ENCODE measurements at regions not wholly inside any gene's neighbourhood (a gene's known extent, or its start where the extent isn't known, plus 50 kb on each side); places are given as distances from the start of the nearest gene placed in this dataset.
A peak's percentile ranks its signal among the peaks of the same experiment; 100 is the strongest.

DNA sequence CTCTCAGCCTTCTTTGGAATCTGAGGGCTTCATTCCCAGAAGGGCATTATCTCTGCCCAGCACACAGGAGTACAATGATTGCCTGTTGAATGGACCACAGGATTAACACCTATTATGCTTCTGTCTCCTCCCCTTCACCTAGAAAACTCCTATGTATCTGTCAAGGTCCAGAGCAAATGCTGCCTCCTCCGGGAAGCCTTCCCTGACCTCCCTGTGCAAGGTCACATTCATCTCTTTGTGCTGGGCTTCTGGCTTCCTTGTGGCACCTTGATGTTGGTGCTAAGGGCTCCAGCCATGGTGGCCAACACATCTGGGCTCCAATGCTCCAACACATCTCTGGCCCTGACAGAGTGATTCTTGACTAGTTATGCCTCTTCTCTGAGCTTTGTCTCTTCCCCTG lies 49.9 kb upstream of the ATP2B2 start:
- peak; percentile 30 for DNase-seq (ENCODE audit: low spot score)

DNA sequence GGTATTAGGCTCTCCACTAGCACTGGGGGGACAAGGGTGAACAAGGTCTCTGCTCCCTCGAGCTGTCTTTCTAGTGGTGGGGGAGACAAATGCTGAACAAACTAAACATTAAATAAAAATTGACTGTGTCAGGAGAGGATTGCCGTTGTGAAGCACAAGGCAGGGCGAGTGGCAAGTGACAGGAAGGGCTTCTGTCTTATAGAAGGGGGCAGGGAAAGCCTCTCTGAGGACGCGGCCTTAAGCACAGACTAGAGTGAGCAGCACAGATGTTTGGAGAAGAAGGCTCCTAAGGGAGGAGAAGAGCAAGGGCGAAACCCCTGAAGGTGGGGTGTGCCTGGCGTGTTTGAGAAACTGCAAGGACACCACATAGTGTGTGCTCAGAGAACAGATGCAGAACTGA lies 50.9 kb upstream of the ATP2B2 start:
- peak; percentile 39 for DNase-seq (ENCODE audit: low spot score)

DNA sequence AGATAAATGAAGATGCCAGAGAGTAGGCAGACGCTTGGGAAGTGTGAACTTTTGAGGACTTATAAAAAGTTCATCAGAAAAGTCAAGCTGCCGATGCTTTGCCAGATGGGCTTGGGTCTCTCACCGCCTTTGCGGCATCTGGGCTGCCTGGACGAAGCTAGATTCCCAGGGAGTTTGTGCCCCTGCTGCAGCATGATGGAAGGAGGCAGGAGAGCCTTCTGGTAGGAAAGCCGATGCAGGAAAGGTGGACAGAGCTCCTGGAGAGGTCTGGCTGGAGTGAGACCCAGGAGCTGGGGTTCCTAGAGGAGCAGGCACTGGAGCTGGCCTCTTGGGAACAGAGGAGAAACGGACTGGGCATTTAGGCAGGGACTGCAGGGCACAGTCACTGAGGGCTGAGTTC lies 51.9 kb upstream of the ATP2B2 start:
- DNase-seq (ENCODE audit: low spot score) = peak; percentile 57

DNA sequence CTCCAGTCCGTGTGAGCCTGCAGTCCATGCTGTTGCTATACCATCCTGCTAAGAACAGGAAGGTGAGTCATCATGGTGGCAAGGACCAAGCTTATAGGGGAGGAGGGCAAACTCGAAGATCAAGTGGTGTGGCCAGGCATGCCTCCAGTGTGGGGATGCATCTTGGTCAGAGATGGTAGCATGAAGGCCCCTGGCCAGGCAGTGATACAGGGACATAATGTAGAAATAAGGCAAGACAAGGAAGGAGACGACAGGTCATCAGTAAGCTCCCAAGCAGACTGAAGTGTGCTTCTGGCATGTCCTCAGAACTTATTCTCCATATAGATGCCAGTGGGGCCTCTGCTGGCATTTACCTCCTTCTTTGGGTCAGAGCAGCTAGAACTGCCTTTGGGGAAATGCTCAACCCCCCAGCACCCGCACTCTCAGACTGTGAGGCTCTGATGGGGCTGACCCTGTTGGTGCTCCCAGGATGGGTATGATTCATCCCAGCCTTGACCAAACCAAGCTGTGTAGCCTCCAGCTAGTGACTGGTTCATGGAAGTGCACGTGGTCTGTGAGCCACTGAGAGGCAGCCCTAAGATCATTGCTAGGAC lies 52.5 kb upstream of the ATP2B2 start:
- DNase-seq (ENCODE audit: low spot score) = peak; percentile 80

DNA sequence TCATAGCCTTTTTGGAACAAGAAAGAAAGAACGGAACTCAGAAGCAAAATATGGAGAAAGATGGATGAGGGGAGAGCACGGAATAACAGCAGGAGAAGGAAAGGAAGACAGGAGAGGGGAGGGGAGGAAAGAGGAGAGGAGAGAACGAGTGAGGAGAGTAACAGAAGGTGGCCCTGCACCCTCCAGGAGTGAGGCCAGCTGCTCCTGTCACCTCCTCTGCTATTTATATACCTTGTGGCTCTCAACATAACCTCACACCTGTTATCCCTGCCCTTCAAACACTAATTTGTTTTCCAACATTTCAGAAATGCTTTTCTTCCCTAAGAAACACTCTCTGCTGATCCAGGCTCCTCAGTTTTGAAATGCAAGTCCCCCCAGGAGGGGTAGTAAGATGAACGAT lies 53.4 kb upstream of the ATP2B2 start:
- no peak for DNase-seq (ENCODE audit: low spot score)

DNA sequence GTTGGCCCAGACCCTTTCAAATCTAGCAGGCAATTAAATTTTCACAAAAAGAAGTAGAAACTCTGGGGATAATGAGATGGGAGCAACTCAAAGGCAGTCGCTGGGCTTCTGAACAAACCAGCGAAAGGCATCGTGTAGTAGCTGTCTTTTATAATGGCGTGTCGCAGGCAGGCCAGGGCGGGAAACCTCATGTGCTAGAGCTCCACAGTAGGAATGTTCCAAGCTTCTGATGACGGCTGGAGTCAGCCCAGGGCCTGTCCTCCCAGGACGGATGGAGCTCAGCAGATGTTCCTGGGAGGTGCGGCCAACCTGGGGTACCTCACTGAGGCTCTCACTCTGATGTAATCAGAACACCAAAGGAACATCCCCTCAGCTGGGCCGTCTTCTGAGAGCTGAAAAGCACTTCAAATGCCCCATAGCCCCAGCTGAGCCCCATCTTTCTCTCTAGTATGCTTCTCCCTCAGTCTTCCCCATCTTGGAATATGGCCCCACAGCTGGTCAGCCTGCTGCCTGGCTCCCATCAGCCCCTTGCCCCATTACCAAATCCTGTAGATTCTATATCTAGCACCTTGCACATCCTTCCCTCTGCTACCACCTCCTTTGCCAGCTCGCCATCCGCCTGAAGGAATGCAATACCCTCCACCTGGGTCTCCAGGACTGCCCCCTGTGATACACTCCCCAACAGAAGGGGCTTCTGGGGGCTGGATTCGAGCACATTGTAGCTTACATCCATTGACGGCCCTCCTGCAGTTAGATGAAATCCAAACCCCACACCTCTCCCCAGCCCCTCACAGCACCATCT lies 54.9 kb upstream of the ATP2B2 start:
- DNase-seq (ENCODE audit: low spot score) = peak; percentile 72

DNA sequence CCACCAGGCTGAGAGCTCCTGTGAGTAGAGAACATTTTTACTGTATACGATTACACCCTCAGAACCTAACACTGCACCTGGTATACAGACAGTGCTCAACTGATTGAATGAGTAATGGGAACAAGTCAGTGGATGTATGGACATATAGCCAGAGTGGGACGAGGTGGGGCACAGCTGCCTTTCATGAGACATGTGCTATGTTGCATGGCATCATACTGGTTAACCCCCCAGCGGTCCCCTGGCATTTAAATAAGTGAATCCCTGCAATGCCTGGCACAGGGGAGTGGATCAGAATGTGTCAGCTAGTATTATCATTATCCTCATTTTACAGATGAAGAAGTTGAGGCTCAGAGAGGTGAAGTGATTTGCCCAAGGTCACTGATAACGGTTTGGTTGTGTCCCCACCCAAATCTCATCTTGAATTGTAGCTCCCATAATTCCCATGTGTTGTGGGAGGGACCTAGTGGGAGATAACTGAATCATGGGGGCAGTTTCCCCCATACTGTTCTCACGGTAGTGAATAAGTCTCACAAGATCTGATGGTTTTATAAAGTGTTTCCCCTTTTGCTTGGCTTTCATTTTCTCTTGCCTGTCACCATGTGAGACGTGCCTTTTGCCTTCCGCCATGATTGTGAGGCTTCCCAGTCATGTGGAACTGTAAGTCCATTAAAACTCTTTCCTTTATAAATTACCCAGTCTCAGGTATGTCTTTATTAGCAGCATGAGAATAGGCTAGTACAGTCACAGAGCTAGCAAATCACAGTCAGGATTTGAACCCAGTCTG lies 56.0 kb upstream of the ATP2B2 start:
- DNase-seq (ENCODE audit: low spot score) = peak; percentile 53

DNA sequence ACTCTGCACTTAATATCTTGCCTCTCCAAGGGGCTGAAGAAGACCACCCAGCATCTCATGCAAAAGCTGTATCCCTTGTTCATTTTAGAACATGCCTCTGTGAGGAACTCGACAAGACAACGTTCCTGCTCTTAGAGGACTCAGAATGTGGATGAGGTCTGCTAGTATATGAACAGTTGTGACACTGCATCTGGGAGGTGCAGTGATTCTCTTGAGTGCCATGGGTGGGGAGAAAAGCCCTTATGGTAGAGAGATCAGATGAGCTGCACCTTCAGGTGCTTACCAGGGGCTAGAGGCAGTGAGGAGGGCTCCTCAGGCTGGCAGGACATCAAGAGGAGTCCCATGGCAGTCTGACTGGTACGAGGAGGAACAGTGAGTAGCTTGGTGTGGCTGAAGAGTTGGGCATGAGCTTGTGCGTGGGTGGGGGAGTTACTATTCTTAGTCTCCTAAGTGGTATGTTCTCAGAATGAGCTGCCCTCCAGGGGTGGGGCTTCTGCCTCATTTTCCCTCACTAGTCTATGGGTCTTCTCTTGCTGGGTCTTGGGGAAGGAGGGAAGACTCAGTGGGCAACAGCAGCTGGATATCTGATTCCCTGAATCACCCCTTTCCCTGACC lies 56.7 kb upstream of the ATP2B2 start:
- DNase-seq (ENCODE audit: low spot score) = peak; percentile 77

DNA sequence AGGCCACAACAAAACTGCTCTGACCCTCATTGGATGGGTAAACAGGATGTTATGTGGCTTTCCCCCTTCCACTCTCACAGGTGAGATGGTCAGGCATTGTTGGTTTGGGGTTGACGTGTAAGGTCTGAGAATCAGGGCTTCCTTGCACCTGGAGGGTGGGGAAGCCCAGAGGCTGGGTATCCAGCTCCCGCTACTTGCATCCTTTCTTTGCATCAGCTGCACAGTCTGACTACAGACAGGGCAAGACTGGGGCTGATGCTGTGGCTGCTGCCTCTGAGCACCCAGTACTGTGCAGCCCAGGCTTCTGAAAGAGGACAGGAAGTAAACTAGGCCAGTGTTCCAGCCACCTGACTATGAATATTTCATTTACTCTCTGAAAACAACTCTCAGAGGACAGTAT lies 58.0 kb upstream of the ATP2B2 start:
- DNase-seq (ENCODE audit: low spot score) = peak; percentile 39

DNA sequence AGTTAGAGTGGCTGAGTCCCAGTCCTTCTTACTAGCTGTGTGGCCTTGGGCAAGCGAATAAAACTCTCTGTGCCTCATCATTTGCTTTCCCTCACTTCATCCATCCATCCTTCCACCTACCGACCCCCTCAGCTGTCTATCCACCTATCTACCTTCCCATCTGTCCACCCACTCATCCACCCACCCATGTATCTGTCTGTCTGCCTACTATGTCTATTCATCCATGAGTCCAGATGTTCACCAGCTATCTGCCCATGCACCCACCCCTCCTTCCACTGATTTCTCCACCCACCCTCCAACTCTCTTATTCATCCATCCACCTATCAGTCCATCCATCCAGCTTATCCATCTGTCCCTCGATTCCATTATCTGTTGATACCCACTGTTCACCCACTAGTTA lies 60.4 kb upstream of the ATP2B2 start:
- no peak for DNase-seq (ENCODE audit: low spot score)

DNA sequence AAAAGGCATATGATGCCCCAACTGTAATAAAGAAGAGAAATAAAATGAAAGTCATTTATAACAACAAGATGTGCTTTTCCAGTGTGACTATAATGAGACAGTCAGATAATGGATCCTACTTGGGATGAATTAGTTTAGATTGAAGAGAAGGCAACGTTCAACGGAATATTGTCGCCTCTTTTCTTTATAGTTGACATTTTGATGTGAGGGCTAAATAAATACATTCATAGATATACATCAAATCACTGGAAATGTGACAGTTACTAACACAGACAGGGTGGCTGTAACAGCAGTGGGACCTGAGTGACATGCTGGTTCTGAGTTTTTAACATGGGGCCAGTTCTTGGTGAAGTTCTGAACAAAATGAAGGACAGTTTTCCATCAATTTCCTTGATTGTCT lies 61.1 kb upstream of the ATP2B2 start:
- no peak for DNase-seq (ENCODE audit: low spot score)

DNA sequence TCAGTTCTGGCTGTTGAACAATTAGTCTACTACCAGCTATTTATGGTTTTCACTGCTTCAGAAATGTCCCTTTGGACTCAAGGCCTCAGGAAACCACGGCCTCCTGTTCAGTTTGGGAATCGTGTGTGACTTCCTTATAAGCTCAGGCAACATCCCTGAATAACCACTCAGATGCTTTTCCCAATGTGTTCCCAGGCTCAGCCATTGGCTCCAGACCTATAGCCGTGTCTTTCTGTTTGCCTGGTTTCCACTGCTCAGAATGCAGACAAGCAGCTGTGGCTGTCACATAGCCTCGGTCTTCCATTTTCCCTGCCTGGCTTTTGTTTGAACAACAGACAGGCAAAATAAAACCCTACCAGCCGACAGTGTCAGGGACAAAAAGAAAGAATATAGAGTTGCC lies 63.2 kb upstream of the ATP2B2 start:
- no peak for DNase-seq (ENCODE audit: low spot score)

DNA sequence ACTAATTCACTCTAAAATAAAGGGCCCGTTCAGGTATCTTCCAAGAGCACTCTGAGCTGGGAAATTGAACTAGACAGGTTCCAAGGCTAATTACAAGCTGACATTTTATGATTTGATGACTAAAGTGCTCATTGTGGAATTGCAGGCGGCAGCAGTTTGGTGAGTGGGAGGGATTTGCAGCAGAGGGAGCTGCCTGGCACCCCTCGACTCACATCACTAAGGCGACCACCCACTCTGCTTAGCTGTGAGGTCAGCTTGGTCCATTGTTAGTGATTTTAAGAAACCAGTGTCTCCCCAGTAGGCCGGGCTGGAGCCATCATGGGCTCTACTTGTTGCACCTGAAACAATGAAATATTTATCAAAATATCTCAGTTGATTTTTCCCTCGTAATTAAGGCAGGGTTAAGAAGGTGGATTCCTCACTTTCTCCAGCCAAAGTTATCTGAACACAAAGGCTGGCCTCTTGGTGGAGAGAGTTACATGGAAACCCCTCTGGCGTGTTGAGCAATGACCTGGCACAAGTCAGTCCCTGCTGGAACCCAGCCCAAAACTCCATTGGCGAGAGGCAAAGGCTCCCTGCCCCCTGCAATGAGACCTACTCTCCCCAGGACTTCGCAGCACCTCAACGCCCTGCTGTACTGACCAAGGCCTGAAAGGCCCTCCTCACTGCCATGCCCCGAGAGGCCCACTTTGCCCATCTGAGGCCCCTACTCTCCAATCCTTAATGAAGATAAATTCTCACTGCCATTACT lies 65.0 kb upstream of the ATP2B2 start:
- DNase-seq (ENCODE audit: low spot score) = no peak

DNA sequence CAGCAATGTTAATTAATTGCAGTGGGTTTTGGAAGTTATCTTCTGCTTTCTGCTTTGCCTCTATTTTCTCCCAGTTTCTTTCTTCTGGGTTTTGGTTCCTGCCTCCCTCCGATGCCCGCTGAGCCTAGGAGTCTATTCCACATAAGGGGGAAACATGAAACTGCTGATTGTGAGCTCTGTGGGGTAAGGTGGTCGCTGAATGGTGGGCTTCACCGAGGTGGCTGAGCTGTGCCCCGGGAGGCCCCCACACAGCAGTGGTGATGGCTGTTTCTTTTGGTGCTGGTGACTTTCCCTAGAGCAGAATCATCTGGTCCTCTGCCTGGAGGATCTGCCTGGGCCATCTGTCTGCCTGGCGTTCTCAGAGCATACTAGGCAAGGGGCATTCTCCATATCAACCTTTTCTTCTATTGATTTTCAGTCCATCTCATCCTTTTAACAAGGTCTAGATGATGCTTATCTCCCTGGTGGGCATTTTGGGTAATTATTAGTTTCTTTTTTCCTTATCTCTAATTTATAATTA lies 68.8 kb upstream of the ATP2B2 start:
- DNase-seq (ENCODE audit: low spot score) = no peak

DNA sequence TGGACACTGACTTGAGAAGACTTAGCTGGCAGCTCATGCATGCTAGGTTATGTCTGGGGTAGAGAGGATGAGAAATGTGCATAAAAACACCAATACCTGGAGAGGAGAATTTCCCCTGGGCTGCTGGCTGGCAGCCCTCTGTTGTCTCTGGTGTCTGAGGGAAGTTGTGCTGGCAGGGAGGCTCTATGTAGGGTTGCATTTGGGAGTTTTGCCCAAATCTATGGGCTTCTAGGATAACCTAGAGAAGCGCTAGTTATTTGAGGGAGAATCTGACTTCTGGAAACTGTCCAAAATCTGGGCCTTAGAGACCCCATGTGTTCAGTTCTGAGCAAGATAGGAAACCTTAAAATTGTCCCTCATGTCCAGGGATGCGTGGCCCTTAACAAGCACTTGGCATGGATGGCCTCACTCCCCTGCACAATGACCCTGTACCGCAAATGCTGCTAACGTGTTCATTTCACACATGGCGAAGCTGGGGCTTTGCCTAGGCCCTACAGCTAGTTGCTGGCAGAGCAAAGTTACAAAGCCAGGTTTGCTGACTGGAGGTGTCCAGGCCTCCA lies 70.3 kb upstream of the ATP2B2 start:
- DNase-seq (ENCODE audit: low spot score) = no peak

DNA sequence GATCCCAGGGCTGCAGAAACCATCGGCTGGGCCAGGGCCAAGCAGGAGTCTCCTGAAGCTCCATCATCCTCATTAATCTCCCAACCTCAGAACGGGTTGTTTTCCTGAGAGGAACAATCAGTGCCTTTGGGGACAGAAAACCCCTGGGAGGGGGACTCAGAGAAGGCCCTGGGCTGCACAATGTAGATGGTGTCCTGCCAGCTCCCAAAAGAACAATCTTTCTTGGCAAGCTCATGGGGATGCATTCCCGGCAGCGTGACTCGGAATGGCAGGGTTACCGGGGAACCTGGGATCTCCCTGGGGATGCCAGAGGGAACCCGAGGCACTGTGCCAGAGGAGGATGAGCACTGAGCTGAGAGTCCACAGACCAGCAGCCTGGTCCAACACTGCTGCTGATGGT lies 72.1 kb upstream of the ATP2B2 start:
- no peak for DNase-seq (ENCODE audit: low spot score)

DNA sequence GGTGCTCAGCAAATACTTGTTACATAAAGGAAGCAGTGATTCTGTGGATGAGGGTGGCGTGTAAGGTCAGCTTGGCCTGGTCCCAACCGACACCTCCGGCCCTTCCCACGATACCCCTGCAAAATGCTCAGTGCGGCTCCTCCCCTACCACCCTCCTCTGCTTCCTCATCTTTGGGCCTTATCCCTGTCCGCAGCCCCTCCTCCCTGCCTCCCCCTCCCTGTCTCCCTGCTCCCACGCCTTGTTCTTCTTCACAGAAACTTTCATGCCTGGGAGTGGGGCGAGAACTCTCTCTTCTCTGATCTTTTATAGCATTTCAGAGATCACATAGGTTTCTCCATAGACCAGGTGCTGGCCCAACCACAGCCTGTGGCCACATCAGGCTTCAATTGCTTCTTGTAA lies 75.0 kb upstream of the ATP2B2 start:
- no peak for DNase-seq (ENCODE audit: low spot score)

DNA sequence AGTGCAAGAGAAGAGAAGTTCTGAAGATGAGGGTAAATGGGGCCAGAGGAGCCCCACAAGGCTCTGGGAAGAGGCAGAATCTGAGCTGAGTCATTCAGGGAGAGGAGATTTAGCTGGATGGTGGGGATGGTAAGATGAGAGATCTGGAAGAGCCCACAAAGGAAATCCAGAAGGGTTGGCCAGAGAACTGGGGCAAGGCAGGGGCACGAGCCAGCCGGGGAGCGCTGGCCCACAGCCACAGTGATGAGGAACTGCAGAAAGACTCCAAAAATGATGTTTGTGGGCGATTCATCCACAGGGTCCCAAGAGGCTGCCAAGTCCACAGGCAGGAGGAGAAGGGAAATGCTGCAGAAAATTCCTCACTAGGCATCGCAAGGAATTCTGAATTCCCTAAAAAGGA lies 75.9 kb upstream of the ATP2B2 start:
- DNase-seq (ENCODE audit: low spot score) = no peak

DNA sequence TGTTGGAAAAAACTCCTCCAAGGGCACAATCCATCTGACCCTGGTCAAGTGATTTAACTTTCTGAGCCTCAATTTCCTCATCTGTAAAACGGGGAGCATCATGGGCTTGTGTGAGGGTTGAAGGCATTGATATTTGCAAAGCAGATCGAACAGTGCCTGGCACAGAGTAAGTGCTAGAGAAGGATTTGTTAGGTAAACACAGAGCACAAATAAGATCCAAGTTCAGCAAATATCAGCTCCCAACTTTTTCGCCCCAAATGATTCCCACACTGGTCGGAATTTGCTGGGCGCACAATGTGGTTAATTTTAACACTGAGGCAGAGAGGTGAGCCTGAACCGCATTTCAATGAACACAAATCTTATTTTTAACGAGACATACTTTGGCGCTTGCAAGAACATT lies 76.3 kb upstream of the ATP2B2 start:
- no peak for DNase-seq (ENCODE audit: low spot score)

DNA sequence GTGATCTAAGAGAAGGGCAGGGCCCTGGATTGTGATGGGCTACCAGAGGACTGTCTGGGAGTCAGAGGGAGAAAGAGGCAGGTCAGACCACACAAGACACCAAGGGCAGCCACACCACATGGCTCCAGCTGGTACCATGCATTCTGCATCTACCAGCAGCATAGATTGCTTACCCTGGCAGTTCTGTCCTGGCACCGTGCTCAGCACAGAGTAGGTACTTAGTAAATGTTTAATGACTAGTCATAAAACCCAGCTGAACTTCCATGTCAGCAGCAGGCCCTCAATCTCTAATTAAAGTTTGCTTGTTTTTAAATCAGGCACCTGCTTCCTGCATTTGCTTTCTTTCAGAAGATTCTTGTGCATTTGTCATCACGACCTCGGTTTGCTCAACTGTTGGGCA lies 77.3 kb upstream of the ATP2B2 start:
- no peak for DNase-seq (ENCODE audit: low spot score)

All from mesenteric fat pad (tissue), 1 donor.